ENCODE measurements at regions not wholly inside any gene's neighbourhood (a gene's known extent, or its start where the extent isn't known, plus 50 kb on each side); places are given as distances from the start of the nearest gene placed in this dataset.

DNA sequence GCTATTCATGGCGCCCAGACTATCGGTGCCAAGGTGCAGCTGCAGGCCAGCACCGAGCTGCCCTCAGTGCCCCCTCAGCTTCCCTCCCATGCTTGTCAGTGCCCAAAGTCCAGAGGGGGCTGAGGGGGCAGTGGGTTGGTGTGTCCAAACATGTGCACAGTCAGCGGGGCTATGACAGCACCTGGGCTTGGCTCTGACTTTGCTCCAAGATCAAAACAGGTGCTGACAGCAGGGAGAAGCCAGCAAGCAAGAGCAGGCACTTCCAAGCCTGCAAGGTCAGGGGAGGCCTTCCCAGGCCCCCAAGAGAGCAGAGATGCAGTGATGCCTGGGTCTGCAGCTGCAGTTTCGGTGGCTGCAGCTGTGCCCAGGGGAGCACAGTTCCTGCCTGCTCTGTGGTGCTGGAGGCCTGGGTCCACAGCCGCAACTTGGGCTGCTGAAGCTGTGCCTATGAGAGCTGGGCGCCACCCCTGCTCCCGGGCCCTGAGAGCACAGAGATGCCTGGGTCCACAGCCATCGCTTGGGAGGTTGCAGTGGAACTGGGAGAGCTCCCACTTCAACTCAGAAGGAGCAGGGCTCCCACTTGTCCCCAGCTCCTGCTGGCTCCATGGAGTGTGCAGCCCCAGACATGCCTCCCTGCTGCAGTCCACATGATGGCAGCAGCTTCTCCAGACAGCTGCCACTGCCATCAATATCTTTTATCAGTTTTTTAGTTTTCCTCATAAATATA, 775.3 kb upstream of the POU3F3 start:
- H3K9ac ChIP-seq (ENCODE audit: low read depth, low read length) = no peak overlapping the region
- no peak overlapping the region for H3K4me2 ChIP-seq (ENCODE audit: insufficient read depth, low read length)
- no peaks in the 10 kb centered on the region for H3K79me2 ChIP-seq (ENCODE audit: insufficient read depth, low read length)
- H3K4me1 ChIP-seq (ENCODE audit: insufficient read depth, low read length) = no peaks in the 10 kb centered on the region
- no peaks in the 10 kb centered on the region for H3K27me3 ChIP-seq (ENCODE audit: insufficient read depth, low read length, poor library complexity)
- H3K9me3 ChIP-seq (ENCODE audit: insufficient read depth, low read length, severe bottlenecking) = peaks cover 5% of the 10 kb centered on the region
- no peaks in the 10 kb centered on the region for H4K20me1 ChIP-seq (ENCODE audit: insufficient read depth, low read length)
- no peak overlapping the region for H3K27ac ChIP-seq (ENCODE audit: low read length)
- TF ChIP-seq EZH2 (IDR thresholded peaks at IDR 0.05; ENCODE audit: borderline replicate concordance, low read depth, low read length, severe bottlenecking) = no peak
- no peak for TF ChIP-seq CTCF (IDR thresholded peaks at IDR 0.05; ENCODE audit: borderline replicate concordance, extremely low read depth, low read length, poor library complexity, severe bottlenecking)
- no peak overlapping the region for H3K4me3 ChIP-seq (ENCODE audit: low read depth in 1 of 2, low read length in 2 of 2)
- H3K36me3 ChIP-seq (ENCODE audit: insufficient read depth, low read length) = no peaks in the 10 kb centered on the region
- no peak for ATAC-seq (ENCODE audit: insufficient read depth, low read depth)
- DNase-seq = no peak
- no peak overlapping the region for H2AFZ ChIP-seq (ENCODE audit: low read depth, low read length)

GRCh38 chr2:104088745-104089144, 765.2 kb upstream of the POU3F3 start:
- Histone ChIP-seq H2AFZ (ENCODE audit: low read depth, low read length) (no peak overlapping the region), H3K4me3 (ENCODE audit: low read depth in 1 of 2, low read length in 2 of 2) (no peak overlapping the region), H3K36me3 (ENCODE audit: insufficient read depth, low read length) (no peaks in the 10 kb centered on the region), H3K9ac (ENCODE audit: low read depth, low read length) (no peak overlapping the region), H3K27me3 (ENCODE audit: insufficient read depth, low read length, poor library complexity) (no peaks in the 10 kb centered on the region), H3K4me1 (ENCODE audit: insufficient read depth, low read length) (no peaks in the 10 kb centered on the region), H3K4me2 (ENCODE audit: insufficient read depth, low read length) (no peak overlapping the region), H3K9me3 (ENCODE audit: insufficient read depth, low read length, severe bottlenecking) (no peaks in the 10 kb centered on the region), H4K20me1 (ENCODE audit: insufficient read depth, low read length) (no peaks in the 10 kb centered on the region), H3K79me2 (ENCODE audit: insufficient read depth, low read length) (no peaks in the 10 kb centered on the region), H3K27ac (ENCODE audit: low read length) (no peak overlapping the region)
- no peak for DNase-seq
- ATAC-seq (ENCODE audit: insufficient read depth, low read depth) = no peak
- TF ChIP-seq EZH2 (IDR thresholded peaks at IDR 0.05; ENCODE audit: borderline replicate concordance, low read depth, low read length, severe bottlenecking) = no peak
- no peak for TF ChIP-seq CTCF (IDR thresholded peaks at IDR 0.05; ENCODE audit: borderline replicate concordance, extremely low read depth, low read length, poor library complexity, severe bottlenecking)

GRCh38 chr2:104090407-104090806, 763.5 kb upstream of the POU3F3 start:
- no peak for ATAC-seq (ENCODE audit: insufficient read depth, low read depth)
- H3K9ac ChIP-seq (ENCODE audit: low read depth, low read length) = no peak overlapping the region
- H3K9me3 ChIP-seq (ENCODE audit: insufficient read depth, low read length, severe bottlenecking) = no peaks in the 10 kb centered on the region
- no peaks in the 10 kb centered on the region for H3K27me3 ChIP-seq (ENCODE audit: insufficient read depth, low read length, poor library complexity)
- no peaks in the 10 kb centered on the region for H3K4me1 ChIP-seq (ENCODE audit: insufficient read depth, low read length)
- no peak overlapping the region for H3K4me3 ChIP-seq (ENCODE audit: low read depth in 1 of 2, low read length in 2 of 2)
- no peak overlapping the region for H3K27ac ChIP-seq (ENCODE audit: low read length)
- no peak for DNase-seq
- no peaks in the 10 kb centered on the region for H3K36me3 ChIP-seq (ENCODE audit: insufficient read depth, low read length)
- no peaks in the 10 kb centered on the region for H3K79me2 ChIP-seq (ENCODE audit: insufficient read depth, low read length)
- no peak overlapping the region for H3K4me2 ChIP-seq (ENCODE audit: insufficient read depth, low read length)
- H2AFZ ChIP-seq (ENCODE audit: low read depth, low read length) = no peak overlapping the region
- TF ChIP-seq EZH2 (IDR thresholded peaks at IDR 0.05; ENCODE audit: borderline replicate concordance, low read depth, low read length, severe bottlenecking) (no peak), CTCF (IDR thresholded peaks at IDR 0.05; ENCODE audit: borderline replicate concordance, extremely low read depth, low read length, poor library complexity, severe bottlenecking) (no peak)
- H4K20me1 ChIP-seq (ENCODE audit: insufficient read depth, low read length) = no peaks in the 10 kb centered on the region
